ENCODE measurements at regions not wholly inside any gene's neighbourhood (a gene's known extent, or its start where the extent isn't known, plus 50 kb on each side); places are given as distances from the start of the nearest gene placed in this dataset.

DNA sequence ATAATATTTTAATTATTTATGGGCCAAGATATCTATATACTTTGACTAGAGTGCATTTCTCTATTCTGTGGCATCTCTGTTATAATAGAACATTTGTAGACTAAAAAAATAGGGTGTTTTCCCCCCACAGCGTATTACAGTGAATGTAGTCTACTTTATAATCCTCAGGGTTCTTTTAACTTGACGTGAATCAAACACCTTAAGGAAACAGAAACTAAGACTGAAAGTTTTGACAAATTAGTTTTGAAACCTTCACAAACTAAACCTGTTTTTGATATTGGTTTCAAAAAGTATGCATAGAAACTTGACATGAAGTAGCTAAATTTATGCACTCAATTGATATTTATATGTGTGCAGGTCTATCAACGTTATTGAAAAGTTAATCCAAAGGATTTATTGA lies 1963.1 kb upstream of the TENM3 start:
- no peaks in the 10 kb centered on the region for H3K27me3 ChIP-seq (ENCODE audit: control insufficient read depth, insufficient read depth, low read length)

GRCh38 chr4:180280726-180281297 lies 1962.4 kb upstream of the TENM3 start:
- Histone ChIP-seq H3K27ac (ENCODE audit: low read depth, low read length) (no peak overlapping the region), H3K27me3 (ENCODE audit: control insufficient read depth, insufficient read depth, low read length) (no peaks in the 10 kb centered on the region), H3K36me3 (ENCODE audit: control insufficient read depth, insufficient read depth, low read length) (no peaks in the 10 kb centered on the region), H3K9ac (ENCODE audit: low read length) (no peak overlapping the region), H3K4me3 (ENCODE audit: low read length) (no peak overlapping the region), H3K4me1 (ENCODE audit: control insufficient read depth, insufficient read depth, low read length) (no peaks in the 10 kb centered on the region)

More for the DNA sequence above, 1963.1 kb upstream of the TENM3 start:
- no peaks in the 10 kb centered on the region for H3K4me1 ChIP-seq (ENCODE audit: control insufficient read depth, insufficient read depth, low read length)
- no peaks in the 10 kb centered on the region for H3K36me3 ChIP-seq (ENCODE audit: control insufficient read depth, insufficient read depth, low read length)
- no peak overlapping the region for H3K27ac ChIP-seq (ENCODE audit: low read depth, low read length)
- no peak overlapping the region for H3K9ac ChIP-seq (ENCODE audit: low read length)
- H3K4me3 ChIP-seq (ENCODE audit: low read length), result no peak overlapping the region

- Histone ChIP-seq H3K27ac (ENCODE audit: low read depth, low read length) (no peak overlapping the region), H3K4me1 (ENCODE audit: control insufficient read depth, insufficient read depth, low read length) (no peaks in the 10 kb centered on the region), H3K36me3 (ENCODE audit: control insufficient read depth, insufficient read depth, low read length) (no peaks in the 10 kb centered on the region), H3K4me3 (ENCODE audit: low read length) (no peak overlapping the region), H3K9ac (ENCODE audit: low read length) (no peak overlapping the region), H3K27me3 (ENCODE audit: control insufficient read depth, insufficient read depth, low read length) (no peaks in the 10 kb centered on the region)
These were observed 1961.5 kb upstream of the TENM3 start for GRCh38 chr4:180281724-180282123.

DNA sequence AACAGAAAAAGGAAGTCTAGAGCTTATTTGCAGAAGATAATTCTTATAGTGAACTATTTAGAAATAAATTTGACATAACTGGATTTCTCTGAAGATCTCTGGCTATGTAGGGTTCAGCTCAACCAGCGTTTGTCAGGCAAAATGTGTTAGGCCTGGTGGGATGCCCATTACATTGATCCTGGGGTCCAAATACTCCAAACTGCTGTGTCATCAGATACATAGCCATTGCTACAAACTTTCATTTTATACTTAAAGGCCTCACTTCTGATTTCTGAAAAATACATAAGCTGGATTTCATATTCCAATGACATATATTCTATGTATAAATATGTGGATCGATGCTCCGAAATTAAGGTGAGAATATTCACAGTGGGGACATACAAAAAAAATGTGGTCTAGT lies 1958.9 kb upstream of the TENM3 start:
- Histone ChIP-seq H3K27ac (ENCODE audit: low read depth, low read length) (no peak overlapping the region), H3K36me3 (ENCODE audit: control insufficient read depth, insufficient read depth, low read length) (no peaks in the 10 kb centered on the region), H3K27me3 (ENCODE audit: control insufficient read depth, insufficient read depth, low read length) (no peaks in the 10 kb centered on the region), H3K4me1 (ENCODE audit: control insufficient read depth, insufficient read depth, low read length) (no peaks in the 10 kb centered on the region), H3K9ac (ENCODE audit: low read length) (no peak overlapping the region), H3K4me3 (ENCODE audit: low read length) (no peak overlapping the region)

DNA sequence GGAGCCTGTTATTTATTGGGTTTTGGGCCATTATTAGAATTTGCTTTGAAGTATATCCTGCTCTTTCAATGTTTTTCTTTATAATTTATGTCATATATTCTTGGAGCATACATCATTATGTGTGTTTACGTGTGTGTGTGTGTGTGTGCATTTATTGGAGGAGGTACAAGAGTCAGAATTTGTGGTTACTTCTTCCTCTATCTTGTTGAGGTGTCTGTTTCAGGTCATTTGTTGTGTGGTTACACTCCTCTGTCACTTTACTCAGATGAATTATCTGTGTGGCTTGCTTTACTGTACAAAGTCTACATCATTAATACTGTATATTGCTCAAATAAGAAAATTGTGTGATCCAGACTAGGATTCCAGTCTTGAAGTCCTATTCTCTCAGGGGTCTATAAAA lies 1957.4 kb upstream of the TENM3 start:
- Histone ChIP-seq H3K27me3 (ENCODE audit: control insufficient read depth, insufficient read depth, low read length) (no peaks in the 10 kb centered on the region), H3K4me3 (ENCODE audit: low read length) (no peak overlapping the region), H3K9ac (ENCODE audit: low read length) (no peak overlapping the region), H3K27ac (ENCODE audit: low read depth, low read length) (no peak overlapping the region), H3K36me3 (ENCODE audit: control insufficient read depth, insufficient read depth, low read length) (no peaks in the 10 kb centered on the region), H3K4me1 (ENCODE audit: control insufficient read depth, insufficient read depth, low read length) (no peaks in the 10 kb centered on the region)

- no peaks in the 10 kb centered on the region for H3K36me3 ChIP-seq (ENCODE audit: control insufficient read depth, insufficient read depth, low read length)
- H3K27me3 ChIP-seq (ENCODE audit: control insufficient read depth, insufficient read depth, low read length), result no peaks in the 10 kb centered on the region
- no peak overlapping the region for H3K4me3 ChIP-seq (ENCODE audit: low read length)
- H3K27ac ChIP-seq (ENCODE audit: low read depth, low read length), result no peak overlapping the region
- no peaks in the 10 kb centered on the region for H3K4me1 ChIP-seq (ENCODE audit: control insufficient read depth, insufficient read depth, low read length)
- no peak overlapping the region for H3K9ac ChIP-seq (ENCODE audit: low read length)
These were observed 1950.9 kb upstream of the TENM3 start for GRCh38 chr4:180292339-180292738.

DNA sequence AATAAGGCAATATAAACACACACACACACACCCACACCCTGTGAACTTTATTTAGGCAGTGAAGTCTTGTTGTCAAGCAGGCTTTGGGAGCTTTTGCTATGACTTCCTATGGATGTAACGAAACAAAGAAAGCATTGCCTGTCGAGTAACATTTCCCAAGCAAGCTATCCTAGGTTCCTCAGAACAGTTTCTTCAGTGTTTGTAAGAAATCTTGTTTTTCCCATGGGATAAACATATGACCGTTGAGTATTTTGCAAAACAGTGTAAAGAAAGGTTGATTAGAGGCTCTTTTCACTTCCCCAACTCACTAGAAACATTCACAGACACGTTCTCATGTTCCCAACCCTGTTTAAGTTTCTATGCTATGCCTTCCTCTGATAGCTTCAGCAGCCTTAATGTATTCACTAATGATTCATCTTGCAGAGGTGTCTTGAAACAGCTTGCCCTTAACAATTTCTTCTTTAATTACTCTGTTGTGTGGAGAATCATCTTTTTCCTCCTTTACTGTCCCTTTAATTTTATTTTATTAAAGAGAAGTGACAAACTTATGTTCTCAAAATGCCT lies 1947.1 kb upstream of the TENM3 start:
- H3K36me3 ChIP-seq (ENCODE audit: control insufficient read depth, insufficient read depth, low read length), result no peaks in the 10 kb centered on the region
- no peak overlapping the region for H3K27ac ChIP-seq (ENCODE audit: low read depth, low read length)
- no peaks in the 10 kb centered on the region for H3K27me3 ChIP-seq (ENCODE audit: control insufficient read depth, insufficient read depth, low read length)
- no peak overlapping the region for H3K4me3 ChIP-seq (ENCODE audit: low read length)
- H3K4me1 ChIP-seq (ENCODE audit: control insufficient read depth, insufficient read depth, low read length), result no peaks in the 10 kb centered on the region
- H3K9ac ChIP-seq (ENCODE audit: low read length), result no peak overlapping the region

- H3K27ac ChIP-seq (ENCODE audit: low read depth, low read length), result no peak overlapping the region
- H3K9ac ChIP-seq (ENCODE audit: low read length), result no peak overlapping the region
These were observed 1938.9 kb upstream of the TENM3 start for GRCh38 chr4:180304321-180304720.

GRCh38 chr4:180310616-180311015 lies 1932.6 kb upstream of the TENM3 start:
- Histone ChIP-seq H3K27me3 (ENCODE audit: control insufficient read depth, insufficient read depth, low read length) (no peaks in the 10 kb centered on the region), H3K27ac (ENCODE audit: low read depth, low read length) (no peak overlapping the region), H3K9ac (ENCODE audit: low read length) (no peak overlapping the region), H3K36me3 (ENCODE audit: control insufficient read depth, insufficient read depth, low read length) (no peaks in the 10 kb centered on the region), H3K4me3 (ENCODE audit: low read length) (no peak overlapping the region), H3K4me1 (ENCODE audit: control insufficient read depth, insufficient read depth, low read length) (no peaks in the 10 kb centered on the region)

More at GRCh38 chr4:180304321-180304720, 1938.9 kb upstream of the TENM3 start:
- no peak overlapping the region for H3K4me3 ChIP-seq (ENCODE audit: low read length)
- no peaks in the 10 kb centered on the region for H3K4me1 ChIP-seq (ENCODE audit: control insufficient read depth, insufficient read depth, low read length)
- no peaks in the 10 kb centered on the region for H3K36me3 ChIP-seq (ENCODE audit: control insufficient read depth, insufficient read depth, low read length)
- no peaks in the 10 kb centered on the region for H3K27me3 ChIP-seq (ENCODE audit: control insufficient read depth, insufficient read depth, low read length)

GRCh38 chr4:180314972-180315371 lies 1928.2 kb upstream of the TENM3 start:
- Histone ChIP-seq H3K27me3 (ENCODE audit: control insufficient read depth, insufficient read depth, low read length) (no peaks in the 10 kb centered on the region), H3K4me1 (ENCODE audit: control insufficient read depth, insufficient read depth, low read length) (no peaks in the 10 kb centered on the region), H3K27ac (ENCODE audit: low read depth, low read length) (no peak overlapping the region), H3K9ac (ENCODE audit: low read length) (no peak overlapping the region), H3K36me3 (ENCODE audit: control insufficient read depth, insufficient read depth, low read length) (no peaks in the 10 kb centered on the region), H3K4me3 (ENCODE audit: low read length) (no peak overlapping the region)

GRCh38 chr4:180330521-180330920 lies 1912.7 kb upstream of the TENM3 start:
- H3K4me1 ChIP-seq (ENCODE audit: control insufficient read depth, insufficient read depth, low read length), result no peaks in the 10 kb centered on the region
- no peaks in the 10 kb centered on the region for H3K36me3 ChIP-seq (ENCODE audit: control insufficient read depth, insufficient read depth, low read length)
- no peak overlapping the region for H3K4me3 ChIP-seq (ENCODE audit: low read length)
- no peak overlapping the region for H3K27ac ChIP-seq (ENCODE audit: low read depth, low read length)
- no peak overlapping the region for H3K9ac ChIP-seq (ENCODE audit: low read length)
- H3K27me3 ChIP-seq (ENCODE audit: control insufficient read depth, insufficient read depth, low read length), result no peaks in the 10 kb centered on the region

DNA sequence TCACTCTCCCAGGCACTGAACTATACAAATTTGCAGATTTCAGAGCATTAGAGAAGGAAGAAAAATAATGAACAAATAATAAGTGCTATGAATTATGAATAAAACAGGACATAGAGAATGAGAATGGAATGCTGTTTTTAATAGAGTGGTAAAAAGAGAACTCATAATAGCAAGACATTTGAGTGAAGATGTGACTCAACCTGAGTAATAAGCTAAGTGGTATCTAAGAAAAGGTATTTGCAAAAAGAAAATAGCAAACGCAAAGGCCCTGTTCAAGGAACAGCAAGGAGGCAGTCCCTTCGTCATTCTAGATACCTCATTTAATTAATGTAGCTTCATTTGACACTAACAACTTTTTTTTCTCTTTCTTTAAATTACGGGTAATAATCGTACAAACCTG lies 1910.0 kb upstream of the TENM3 start:
- Histone ChIP-seq H3K9ac (ENCODE audit: low read length) (no peak overlapping the region), H3K27ac (ENCODE audit: low read depth, low read length) (no peak overlapping the region), H3K27me3 (ENCODE audit: control insufficient read depth, insufficient read depth, low read length) (no peaks in the 10 kb centered on the region), H3K4me3 (ENCODE audit: low read length) (no peak overlapping the region), H3K36me3 (ENCODE audit: control insufficient read depth, insufficient read depth, low read length) (no peaks in the 10 kb centered on the region), H3K4me1 (ENCODE audit: control insufficient read depth, insufficient read depth, low read length) (no peaks in the 10 kb centered on the region)

GRCh38 chr4:180335566-180335965 lies 1907.6 kb upstream of the TENM3 start:
- no peaks in the 10 kb centered on the region for H3K27me3 ChIP-seq (ENCODE audit: control insufficient read depth, insufficient read depth, low read length)
- no peaks in the 10 kb centered on the region for H3K36me3 ChIP-seq (ENCODE audit: control insufficient read depth, insufficient read depth, low read length)
- H3K27ac ChIP-seq (ENCODE audit: low read depth, low read length), result no peak overlapping the region
- H3K9ac ChIP-seq (ENCODE audit: low read length), result no peak overlapping the region
- no peaks in the 10 kb centered on the region for H3K4me1 ChIP-seq (ENCODE audit: control insufficient read depth, insufficient read depth, low read length)
- H3K4me3 ChIP-seq (ENCODE audit: low read length), result no peak overlapping the region
